HG03354 (cell line): ENCODE measurements at regions not wholly inside any gene's neighbourhood (a gene's known extent, or its start where the extent isn't known, plus 50 kb on each side); places are given as distances from the start of the nearest gene placed in this dataset.
A peak's percentile ranks its signal among the peaks of the same experiment; 100 is the strongest.

Experiments used
- ATAC-seq: cut with Tn5 transposase; IDR thresholded peaks from one replicate; pipeline ENCODE4 v1.9.1; 2021; ENCODE audit warnings: mild to moderate bottlenecking; ENCODE audit not compliant: unreplicated experiment, poor library complexity, severe bottlenecking

DNA sequence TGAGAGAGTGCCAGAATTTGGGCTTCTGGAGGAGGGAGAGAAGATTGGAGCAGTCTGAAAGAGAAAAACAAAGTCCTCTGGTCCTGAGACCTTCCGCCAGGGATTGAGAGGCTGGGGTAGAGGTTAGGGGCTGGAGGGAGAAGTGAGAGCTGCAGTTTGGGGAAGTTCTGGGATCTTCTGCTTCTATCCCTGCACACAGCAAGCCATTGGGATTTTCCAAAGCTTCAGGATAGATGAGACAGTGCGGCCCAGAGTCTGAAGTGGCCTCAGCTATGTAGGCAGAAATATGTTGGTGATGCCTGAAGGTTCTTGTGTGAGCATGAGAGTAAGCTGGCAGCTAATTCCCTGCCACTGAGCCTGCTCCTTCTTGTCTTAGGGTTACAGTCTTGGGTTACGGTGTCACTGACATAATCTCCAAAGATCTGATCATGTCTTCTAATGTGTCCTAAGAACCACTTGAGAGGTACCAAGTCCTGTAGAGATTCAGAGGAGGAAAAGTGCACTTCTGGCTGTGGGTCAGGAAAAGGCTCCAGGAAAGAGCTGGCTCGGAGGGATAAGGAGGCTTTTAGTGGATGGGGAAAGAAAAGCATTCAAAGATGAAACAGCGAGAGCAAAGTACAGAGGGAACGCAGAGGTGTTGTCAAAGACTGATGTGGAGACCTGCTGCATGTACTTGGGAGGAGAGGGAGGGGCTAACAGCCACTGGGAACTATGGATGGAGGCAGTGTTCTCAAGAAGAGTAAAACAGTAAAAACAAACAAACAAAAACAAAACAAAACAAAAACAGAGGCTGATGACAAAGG lies 131.1 kb upstream of the MYLIP start:
- ATAC-seq, result no peak

DNA sequence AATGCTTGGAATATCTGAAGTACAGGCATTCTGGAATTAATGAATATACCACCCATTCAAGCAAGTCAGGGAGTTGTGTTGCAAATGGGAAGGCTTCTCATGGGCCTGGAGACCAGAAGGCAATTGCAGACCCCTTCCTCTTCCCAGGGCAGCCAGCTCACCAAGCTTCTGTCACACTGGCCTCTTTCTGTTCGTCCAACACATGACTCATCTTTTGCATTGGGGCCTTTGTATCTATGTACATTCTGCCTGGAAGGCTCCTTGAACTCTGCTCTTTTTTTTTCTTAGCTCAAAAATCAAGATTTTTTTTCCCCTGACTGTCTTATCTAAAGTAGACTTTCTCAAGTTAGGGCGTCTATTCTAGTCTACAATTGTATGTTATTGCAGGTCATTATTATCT lies 132.9 kb upstream of the MYLIP start:
- ATAC-seq, result no peak

DNA sequence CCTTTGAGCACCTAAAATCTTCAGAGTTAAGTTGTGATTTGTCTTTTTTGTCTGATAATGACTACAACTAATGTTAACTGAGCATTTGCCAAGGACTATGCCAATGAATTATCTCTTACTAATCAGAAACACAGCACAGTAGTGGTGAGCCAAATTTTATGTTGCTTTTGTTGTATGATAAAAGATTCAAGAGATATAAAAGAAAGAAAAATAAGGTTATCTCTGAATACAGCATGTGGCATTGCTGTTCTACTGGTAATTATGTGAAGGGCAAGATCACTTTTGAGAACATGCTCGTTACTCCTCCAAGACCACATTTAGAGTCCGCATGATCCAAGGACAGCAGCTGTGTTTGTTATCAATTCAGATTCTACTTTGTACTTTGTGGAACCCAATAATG lies 133.4 kb upstream of the MYLIP start:
- ATAC-seq, result no peak

DNA sequence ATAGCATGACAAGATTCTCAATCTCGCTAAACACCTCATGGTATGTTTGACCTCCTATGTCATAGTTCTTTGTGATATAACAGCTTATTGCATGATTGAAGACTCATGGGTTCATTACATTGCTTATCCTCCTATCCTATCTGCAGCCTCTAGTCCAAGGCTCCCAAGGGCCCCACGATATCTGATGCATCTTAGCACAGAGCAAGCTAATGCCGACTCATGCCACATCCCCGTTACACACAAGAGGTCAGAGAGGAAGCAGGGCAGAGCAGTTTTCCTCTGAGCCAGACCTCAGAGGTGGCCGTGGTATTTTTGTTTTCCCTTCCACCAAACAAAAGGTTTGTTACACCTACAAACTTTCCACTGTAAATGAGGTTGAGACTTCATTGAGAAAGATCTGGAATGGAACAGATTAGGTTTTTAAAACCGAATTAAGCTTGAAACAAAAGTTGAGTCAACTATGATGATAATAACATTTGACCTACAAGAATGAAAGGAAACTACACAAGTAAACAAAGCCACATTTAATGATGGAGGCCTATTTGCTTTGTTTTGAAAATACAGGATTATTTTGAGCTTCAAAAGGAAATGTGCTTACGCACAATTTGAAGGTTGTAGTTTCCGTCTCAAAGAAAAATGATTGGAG lies 133.9 kb upstream of the MYLIP start:
- ATAC-seq, result no peak

DNA sequence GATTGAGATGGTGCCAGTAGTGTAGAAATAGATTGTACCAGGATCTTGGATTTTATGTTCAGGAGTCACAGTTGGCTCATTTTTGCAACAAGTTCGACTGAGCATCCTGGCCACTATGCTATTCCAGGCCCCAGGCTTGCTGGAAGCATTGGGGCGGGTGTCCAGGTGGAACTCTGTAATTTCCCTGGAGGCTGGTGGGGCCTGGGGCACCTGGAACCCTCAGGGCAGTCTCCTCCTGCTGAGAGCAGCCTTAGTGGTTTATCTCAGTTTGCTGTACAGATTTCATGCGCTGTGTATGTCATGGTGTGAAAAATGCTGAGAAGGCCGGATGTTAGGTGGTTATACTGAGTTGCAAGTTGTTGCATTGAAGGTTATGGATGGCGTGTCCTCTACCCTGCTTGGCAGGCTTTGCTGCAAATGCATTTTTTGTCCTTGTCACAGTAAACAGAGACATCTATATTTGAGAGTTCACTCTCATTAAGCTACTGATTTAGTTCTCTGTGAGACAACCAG lies 135.1 kb upstream of the MYLIP start:
- no peak for ATAC-seq

DNA sequence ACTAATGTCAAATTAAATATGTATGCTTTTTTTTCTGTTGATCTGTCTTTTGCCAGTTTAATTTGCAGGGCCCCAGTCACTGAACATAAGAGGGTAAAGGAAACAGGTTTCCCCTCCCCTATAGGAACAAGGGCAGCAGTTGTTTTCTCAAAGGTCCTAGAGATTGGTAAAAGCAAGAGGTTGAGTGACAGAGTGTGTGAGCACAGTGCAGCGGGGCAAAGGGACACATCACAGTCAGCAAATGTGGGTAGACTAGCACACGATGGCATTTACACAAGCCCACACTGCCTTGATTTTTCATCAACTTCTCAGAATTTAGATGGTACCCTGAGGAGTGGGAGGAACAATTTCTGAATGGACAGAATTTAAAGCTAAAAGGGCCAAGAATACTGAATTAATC lies 138.7 kb upstream of the MYLIP start:
- ATAC-seq, result no peak

DNA sequence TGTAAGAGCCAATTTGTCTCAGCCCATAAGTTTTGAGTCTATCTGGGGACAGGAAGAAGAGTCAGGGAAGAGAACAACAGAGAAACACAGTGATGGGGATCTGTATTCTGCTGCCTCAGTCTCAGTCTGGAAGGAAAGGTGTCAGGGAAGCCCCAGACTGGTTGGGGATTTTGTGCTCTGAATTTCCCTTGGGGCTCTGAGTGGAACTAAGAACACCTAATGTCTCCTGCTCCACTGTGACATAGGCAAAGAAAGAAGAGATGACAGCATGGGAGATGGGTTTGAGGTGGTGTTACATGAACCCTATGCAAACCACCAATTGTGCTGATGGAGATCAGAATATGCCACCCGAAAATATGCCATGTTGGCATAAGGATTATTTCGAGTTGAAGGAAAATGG lies 139.5 kb upstream of the MYLIP start:
- peak; percentile 67 for ATAC-seq

DNA sequence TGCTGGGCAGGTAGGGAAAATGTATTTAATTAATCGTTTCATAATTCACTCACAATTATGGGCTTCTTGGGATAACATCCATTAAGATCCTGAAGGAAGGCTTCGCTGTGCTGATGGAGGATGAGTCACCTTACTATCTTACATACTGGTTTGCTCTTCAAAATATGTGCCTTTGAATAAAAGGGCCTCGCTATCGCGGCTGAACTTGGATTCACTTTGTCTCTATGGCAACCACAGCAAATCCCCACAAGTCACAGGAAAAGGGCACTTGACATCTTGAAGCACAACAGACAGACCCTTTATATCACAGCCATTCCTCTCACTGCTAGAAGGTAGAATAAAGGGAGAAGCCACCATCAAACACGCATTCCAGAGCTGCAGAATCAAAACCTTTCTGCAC lies 141.3 kb upstream of the MYLIP start:
- ATAC-seq, result no peak

DNA sequence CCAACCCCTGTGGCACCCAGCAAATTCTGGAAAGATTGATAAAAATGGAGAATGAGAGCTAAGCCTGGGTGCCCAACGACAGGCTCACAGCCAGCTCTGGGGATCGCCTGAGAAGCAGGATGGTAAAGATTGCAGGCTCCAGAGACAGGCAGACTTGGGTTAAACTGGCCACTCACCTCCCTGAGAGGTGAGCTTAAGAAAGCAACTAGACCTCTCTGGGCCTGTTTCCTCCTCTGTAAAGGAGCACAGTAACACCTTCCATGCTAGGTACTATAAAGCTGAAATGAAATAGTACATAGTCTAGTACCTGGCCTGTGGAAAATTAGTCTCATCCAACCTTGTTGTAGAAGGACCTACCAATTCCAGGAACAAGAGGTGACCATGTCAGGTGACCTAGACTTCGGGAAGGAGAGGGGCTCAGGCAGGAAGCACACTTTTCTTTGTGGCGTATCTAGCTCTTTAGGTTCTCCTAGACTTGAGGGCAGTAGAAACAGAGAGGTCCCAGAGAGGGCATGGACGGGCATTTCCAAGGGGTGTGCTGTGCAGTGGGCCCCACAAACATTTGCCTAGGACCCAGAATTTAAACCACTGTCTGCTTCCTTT lies 142.8 kb upstream of the MYLIP start:
- no peak for ATAC-seq

DNA sequence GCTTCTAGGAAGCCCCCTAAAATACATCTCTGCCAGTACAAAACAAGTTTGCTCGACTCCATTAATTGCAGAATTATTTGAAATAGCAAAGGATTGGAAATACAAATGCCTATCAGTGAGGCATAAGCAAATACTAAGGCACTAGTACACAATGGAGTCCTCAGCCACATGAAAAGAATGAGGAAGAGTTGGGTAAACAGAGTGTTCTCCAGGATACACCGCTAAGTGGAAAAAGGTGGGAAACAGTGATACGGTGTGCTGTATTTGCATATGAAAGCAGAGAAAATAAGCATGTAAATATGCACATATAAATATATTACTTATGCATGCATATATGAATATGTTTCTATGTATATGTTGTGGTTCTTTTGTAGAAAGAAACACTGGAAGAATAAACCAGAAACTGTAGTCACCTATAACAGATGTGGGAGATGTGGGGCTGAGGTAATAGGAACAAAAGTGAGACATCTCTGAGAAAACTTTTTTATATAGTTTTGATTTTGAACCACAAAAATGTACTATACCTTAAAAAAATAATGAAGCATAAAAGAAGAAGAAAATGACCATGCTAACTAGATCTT lies 143.4 kb upstream of the MYLIP start:
- ATAC-seq, result no peak

DNA sequence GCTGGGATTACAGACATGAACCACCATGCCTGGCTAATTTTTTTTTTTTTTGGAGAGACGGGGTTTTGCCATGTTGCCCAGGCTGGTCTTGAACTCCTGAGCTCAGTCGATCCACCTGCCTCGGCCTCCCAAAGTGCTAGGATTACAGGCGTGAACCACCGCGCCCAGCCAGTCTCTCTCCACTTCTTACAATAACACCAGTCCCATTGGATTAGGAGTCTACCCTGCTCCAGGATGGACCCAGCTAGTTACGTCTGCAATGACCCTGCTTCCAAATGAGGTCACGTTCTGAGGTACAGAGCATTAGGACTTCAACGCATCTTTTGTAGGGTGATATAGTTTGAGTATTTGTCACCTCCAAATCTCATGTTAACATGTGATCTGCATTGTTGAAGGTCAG lies 146.9 kb upstream of the MYLIP start:
- ATAC-seq, result no peak

DNA sequence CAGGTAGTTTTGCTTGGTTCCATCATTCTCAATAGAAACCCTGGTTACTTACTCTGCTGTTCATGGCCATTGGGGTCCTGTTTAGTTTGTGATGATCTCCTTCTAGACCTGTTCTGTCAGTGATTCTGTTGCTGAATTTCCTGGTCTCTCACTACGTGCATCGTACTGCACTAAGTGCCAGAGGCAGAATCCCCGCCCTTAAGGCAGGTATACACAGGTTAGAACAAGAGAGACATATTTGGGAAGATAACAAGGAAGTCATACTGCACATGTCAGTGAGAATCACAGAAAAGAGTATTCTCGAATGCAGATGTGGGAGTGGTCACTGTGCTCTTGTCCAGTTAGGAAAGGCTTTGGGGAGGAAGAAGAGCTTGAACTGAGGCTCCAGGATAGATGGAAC lies 148.1 kb upstream of the MYLIP start:
- no peak for ATAC-seq

DNA sequence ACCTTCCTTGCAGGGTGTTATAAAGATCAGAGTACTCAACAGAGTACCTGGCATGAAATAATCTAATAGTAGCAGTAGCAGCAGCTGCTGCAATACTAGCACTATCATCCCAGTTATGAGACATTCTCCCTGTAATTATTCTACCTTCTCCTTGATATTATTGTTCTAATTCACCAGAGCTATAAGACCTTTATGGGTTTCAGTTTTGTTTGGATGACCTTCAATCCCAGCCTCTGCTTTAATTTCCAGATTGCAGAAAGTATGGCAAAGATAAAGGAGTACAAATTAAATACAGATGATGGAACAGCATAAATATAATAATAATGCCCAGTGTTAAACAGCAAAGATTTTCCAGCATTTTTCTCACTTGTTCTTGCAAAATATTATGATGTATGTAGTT lies 150.5 kb upstream of the MYLIP start:
- ATAC-seq, result no peak

DNA sequence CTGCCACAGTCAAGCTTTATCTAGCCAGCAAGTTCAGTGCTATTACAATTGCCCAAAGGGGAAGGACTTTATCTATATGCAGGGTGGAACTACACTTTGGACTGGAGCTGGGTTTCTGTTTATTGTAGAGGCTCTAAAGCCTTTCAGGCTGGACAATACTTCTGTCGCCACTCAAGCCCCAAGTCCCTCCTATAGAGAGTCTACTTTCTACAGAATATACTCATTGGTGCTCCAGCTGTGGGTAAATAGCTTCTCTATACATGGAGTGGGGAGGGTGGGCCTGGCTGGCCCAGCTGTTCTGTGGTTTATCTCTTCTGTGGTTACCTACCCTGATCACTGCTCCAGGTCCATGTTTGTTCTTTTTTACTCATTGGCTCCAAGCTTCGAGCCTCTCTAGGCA lies 151.8 kb upstream of the MYLIP start:
- ATAC-seq, result no peak

DNA sequence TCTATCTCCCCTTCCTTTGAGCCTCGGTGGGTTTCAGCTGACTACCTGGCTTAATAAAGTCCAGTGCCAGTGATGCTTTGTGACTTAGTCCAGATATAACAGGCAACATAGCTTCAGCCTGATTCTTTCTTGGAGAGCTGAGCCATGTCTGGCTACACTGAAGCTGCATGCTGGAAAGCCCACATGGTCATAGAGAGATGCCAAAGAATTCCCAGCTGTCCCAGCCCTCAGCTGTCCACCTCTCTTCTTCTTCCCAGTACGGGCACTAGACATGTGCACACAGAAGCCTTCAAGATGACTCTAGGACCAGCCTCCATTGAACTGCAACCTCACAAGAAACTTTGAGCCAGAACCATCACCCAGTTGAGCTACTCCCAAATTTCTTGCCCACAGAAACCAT lies 154.1 kb upstream of the MYLIP start:
- ATAC-seq, result no peak

DNA sequence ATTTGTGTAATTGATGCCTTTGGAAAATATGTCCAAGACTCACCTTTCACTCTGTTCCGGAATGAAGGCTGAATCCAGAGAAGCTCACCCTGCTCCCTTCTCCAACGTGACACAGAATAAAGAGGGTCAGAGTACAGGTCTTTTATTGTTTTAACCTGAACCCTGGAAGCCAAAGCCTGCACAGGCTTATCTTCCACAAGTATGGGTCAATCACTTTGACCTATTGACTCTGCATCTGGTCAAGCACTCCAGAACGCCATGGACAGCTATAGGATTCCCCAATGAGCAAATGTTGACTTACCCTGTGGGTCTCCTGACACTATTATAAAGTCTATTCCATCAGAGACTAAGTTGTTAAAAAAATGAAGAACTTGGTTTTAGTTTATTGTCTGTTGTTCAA lies 158.4 kb upstream of the MYLIP start:
- ATAC-seq, result no peak

DNA sequence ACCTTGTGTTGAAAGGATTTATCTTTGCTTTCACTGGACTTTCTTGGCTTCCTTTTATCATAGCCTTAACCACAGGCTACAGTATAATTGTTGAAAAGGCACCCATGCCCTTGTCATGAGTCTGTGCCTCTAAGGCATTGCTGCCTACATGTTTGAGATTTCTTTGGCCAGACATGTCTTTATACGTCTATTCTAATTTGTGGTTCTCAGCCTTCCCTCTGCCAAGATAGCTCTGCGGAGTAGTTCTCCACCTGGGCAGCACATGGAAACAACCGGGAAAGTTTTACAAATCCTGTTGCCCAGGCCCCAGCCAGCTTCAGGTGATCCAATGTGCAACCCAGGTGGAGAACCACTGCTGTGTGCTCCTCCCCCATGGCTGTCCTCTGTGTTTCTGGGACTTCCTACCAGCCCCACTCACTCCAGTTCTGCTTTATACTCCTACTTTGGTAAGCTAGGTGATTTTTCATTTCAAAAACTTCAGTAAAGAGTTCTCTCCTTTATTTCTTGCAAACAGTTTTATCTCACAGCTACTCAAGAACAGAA lies 159.6 kb upstream of the MYLIP start:
- ATAC-seq, result no peak

DNA sequence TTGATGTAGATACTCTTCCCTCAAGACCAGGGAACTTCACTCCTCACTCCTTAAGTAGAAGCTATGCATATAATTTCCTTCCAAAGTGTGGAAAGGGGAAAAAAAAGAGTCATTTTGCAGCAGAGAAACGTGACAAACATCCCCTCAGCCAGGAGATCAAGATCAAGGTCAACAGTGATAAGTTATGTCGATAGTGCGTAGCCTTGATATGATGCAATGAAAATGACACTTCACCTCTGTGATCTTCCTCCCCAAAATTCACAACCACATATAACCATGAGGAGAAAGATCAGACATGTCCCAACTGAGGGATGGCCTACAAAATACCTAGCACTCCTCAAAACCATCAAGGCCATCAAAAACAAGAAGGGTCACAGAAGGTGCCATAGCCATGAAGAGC lies 160.4 kb upstream of the MYLIP start:
- no peak for ATAC-seq

DNA sequence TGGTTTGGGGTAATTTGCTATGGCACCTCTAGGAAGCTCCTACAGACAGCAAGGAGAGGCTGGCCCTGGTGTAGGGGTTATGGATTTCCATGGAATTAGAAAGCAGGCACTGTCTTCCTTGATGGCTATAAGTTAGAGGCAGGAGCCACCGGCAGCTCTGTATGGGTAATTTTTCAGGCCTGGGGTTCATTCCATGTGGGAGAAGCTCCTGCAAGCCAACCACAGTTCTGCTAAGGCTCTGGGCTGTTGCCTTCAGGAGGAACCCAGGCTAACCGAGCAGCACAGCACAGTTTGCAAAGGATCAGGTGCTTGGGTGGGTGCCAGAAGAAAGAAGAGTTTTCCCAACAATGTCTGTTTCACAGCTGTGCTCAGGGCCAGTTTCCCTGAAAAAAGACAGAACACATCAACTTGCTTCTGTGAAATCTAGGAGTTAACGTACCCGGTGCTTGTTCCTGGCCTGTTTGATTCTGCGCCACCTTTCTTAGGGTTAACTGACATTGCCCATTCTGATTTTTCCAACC lies 162.8 kb upstream of the MYLIP start:
- no peak for ATAC-seq

DNA sequence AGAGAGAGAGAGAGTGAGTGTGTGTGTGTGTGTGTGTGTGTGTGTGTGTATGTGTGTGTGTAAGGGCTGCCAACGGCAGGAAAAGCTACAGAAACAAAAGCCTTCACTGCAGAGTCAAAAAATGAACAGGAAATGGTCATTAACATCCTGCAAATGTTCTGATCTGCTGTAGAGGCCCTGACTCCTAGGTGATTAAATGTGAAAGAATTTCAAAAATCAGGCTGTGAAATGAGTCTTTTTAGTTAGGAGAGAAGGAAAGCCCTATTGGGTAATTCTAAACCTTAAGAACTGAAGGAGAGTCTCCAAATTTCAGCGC lies 166.5 kb upstream of the MYLIP start:
- no peak for ATAC-seq
